GM19397 (cell line): ENCODE measurements at regions not wholly inside any gene's neighbourhood (a gene's known extent, or its start where the extent isn't known, plus 50 kb on each side); places are given as distances from the start of the nearest gene placed in this dataset.

ENCODE experiments used
- ATAC-seq: cut with Tn5 transposase; IDR thresholded peaks from one replicate; pipeline ENCODE4 v1.9.1; 2021; ENCODE audit warnings: mild to moderate bottlenecking, moderate library complexity; ENCODE audit not compliant: unreplicated experiment

GRCh38 chr5:163619951-163620350 lies 114.5 kb downstream of the MAT2B start:
- ATAC-seq = no peak

- ATAC-seq = no peak
Measured at GRCh38 chr5:163622799-163623198, 117.4 kb downstream of the MAT2B start.

- no peak for ATAC-seq
Measured at GRCh38 chr5:163623524-163623923, 118.1 kb downstream of the MAT2B start.

GRCh38 chr5:163623986-163624385 lies 118.6 kb downstream of the MAT2B start:
- no peak for ATAC-seq

- no peak for ATAC-seq
Measured at GRCh38 chr5:163624431-163624830, 119.0 kb downstream of the MAT2B start.

- ATAC-seq = no peak
Measured at GRCh38 chr5:163626904-163627434, 121.5 kb downstream of the MAT2B start.

- no peak for ATAC-seq
Measured at GRCh38 chr5:163631856-163632255, 126.4 kb downstream of the MAT2B start.

- no peak for ATAC-seq
Measured at GRCh38 chr5:163633926-163634460, 128.6 kb downstream of the MAT2B start.

GRCh38 chr5:163635631-163636030 lies 130.2 kb downstream of the MAT2B start:
- no peak for ATAC-seq

- no peak for ATAC-seq
Measured at GRCh38 chr5:163642904-163643303, 137.5 kb downstream of the MAT2B start.

GRCh38 chr5:163645421-163646416 lies 140.3 kb downstream of the MAT2B start:
- no peak for ATAC-seq

GRCh38 chr5:163649514-163649913 lies 144.1 kb downstream of the MAT2B start:
- ATAC-seq = no peak

- ATAC-seq = no peak
Measured at GRCh38 chr5:163653526-163653925, 148.1 kb downstream of the MAT2B start.

- no peak for ATAC-seq
Measured at GRCh38 chr5:163658702-163659567, 153.5 kb downstream of the MAT2B start.

GRCh38 chr5:163659568-163659902 lies 154.1 kb downstream of the MAT2B start:
- ATAC-seq = no peak

- ATAC-seq = no peak
Measured at GRCh38 chr5:163660486-163660885, 155.1 kb downstream of the MAT2B start.

- ATAC-seq = no peak
Measured at GRCh38 chr5:163661360-163661759, 155.9 kb downstream of the MAT2B start.

GRCh38 chr5:163670036-163670435 lies 164.6 kb downstream of the MAT2B start:
- no peak for ATAC-seq

GRCh38 chr5:163677092-163677491 lies 171.7 kb downstream of the MAT2B start:
- no peak for ATAC-seq

GRCh38 chr5:163682234-163682633 lies 176.8 kb downstream of the MAT2B start:
- ATAC-seq = no peak

GRCh38 chr5:163687414-163687813 lies 182.0 kb downstream of the MAT2B start:
- no peak for ATAC-seq
